Karpas-422 (cell line): ENCODE measurements at regions not wholly inside any gene's neighbourhood (a gene's known extent, or its start where the extent isn't known, plus 50 kb on each side); places are given as distances from the start of the nearest gene placed in this dataset.
"Not testable (repeated sequence)": the region's sequence is repeated elsewhere in the genome, so short reads cannot be mapped to it uniquely, and the experiment has no call there.

ENCODE experiments used
- DNase-seq: peaks from one replicate; pipeline ENCODE4 v3.0.0-alpha.2; 2015
- H2AFZ ChIP-seq: fragments of 200-600 bp; sonication (generic); 2 replicates; pipeline ENCODE4 v1.6.1; 2014; ENCODE audit warnings: antibody characterized with exemption, low read length, mixed read lengths
- H3K27ac ChIP-seq: fragments of 200-600 bp; sonication (generic); 2 replicates; pipeline ENCODE4 v1.5.1; 2014; ENCODE audit warnings: mild to moderate bottlenecking, low read length, moderate library complexity
- H3K27me3 ChIP-seq: fragments of 200-600 bp; sonication (generic); 2 replicates; pipeline ENCODE4 v1.6.1; 2014; ENCODE audit warnings: low read length, mixed read lengths
- H3K36me3 ChIP-seq: fragments of 200-600 bp; sonication (generic); 2 replicates; pipeline ENCODE4 v1.6.1; 2014; ENCODE audit warnings: low read length, mixed read lengths; ENCODE audit not compliant: insufficient read depth
- H3K4me1 ChIP-seq: fragments of 200-600 bp; sonication (generic); 2 replicates; pipeline ENCODE4 v1.6.1; 2014; ENCODE audit warnings: mild to moderate bottlenecking, low read length, mixed read lengths
- H3K4me2 ChIP-seq: fragments of 200-600 bp; sonication (generic); 2 replicates; pipeline ENCODE4 v1.6.1; 2014; ENCODE audit warnings: low read length, low read depth, mild to moderate bottlenecking; ENCODE audit not compliant: poor library complexity, severe bottlenecking
- H3K4me3 ChIP-seq: fragments of 200-600 bp; sonication (generic); 2 replicates; pipeline ENCODE4 v1.5.1; 2014; ENCODE audit warnings: mild to moderate bottlenecking, antibody characterized with exemption, low read length, mixed read lengths
- H3K79me2 ChIP-seq: fragments of 200-600 bp; sonication (generic); 2 replicates; pipeline ENCODE4 v1.6.1; 2014; ENCODE audit warnings: mild to moderate bottlenecking, low read length, mixed read lengths
- H3K9ac ChIP-seq: fragments of 200-600 bp; sonication (generic); 2 replicates; pipeline ENCODE4 v1.6.0; 2014; ENCODE audit warnings: low read length
- H3K9me2 ChIP-seq: fragments of 200-600 bp; sonication (generic), shearing (Covaris generic); replicated peaks from 2 replicates; pipeline ENCODE4 v1.6.0; 2014; ENCODE audit warnings: mild to moderate bottlenecking, low read length, moderate library complexity; ENCODE audit not compliant: insufficient read depth
- H3K9me3 ChIP-seq: fragments of 300-700, 200-600 bp; sonication (generic); 2 replicates; pipeline ENCODE4 v1.6.1; 2014; ENCODE audit warnings: low read length, mixed read lengths
- H4K20me1 ChIP-seq: fragments of 200-600 bp; sonication (generic); 2 replicates; pipeline ENCODE4 v1.6.1; 2014; ENCODE audit warnings: mild to moderate bottlenecking, antibody characterized with exemption, low read length, low read depth; ENCODE audit not compliant: insufficient read depth

GRCh38 chr7:17560966-17561365 is 262.5 kb downstream of the AHR start:
- Histone ChIP-seq H3K9me2 (no peaks in the 10 kb centered on the region), H3K27ac (no peak overlapping the region), H3K27me3 (no peaks in the 10 kb centered on the region), H3K4me1 (no peaks in the 10 kb centered on the region), H3K79me2 (no peaks in the 10 kb centered on the region), H3K9ac (no peak overlapping the region), H4K20me1 (no peaks in the 10 kb centered on the region), H3K36me3 (no peaks in the 10 kb centered on the region), H3K4me2 (no peak overlapping the region), H3K9me3 (no peaks in the 10 kb centered on the region), H2AFZ (no peak overlapping the region), H3K4me3 (no peak overlapping the region)
- no peak for DNase-seq

- H3K79me2 ChIP-seq: no peaks in the 10 kb centered on the region
- no peaks in the 10 kb centered on the region for H3K9me2 ChIP-seq
- no peak overlapping the region for H3K4me3 ChIP-seq
- H3K27me3 ChIP-seq: no peaks in the 10 kb centered on the region
- no peaks in the 10 kb centered on the region for H3K36me3 ChIP-seq
- no peak overlapping the region for H3K9ac ChIP-seq
- H3K4me1 ChIP-seq: no peaks in the 10 kb centered on the region
- no peak for DNase-seq
- no peak overlapping the region for H2AFZ ChIP-seq
- no peaks in the 10 kb centered on the region for H4K20me1 ChIP-seq
- H3K27ac ChIP-seq: no peak overlapping the region
- no peaks in the 10 kb centered on the region for H3K9me3 ChIP-seq
- no peak overlapping the region for H3K4me2 ChIP-seq
Observed at GRCh38 chr7:17564678-17565212, 266.3 kb downstream of the AHR start.

- no peak overlapping the region for H3K9ac ChIP-seq
- no peaks in the 10 kb centered on the region for H3K36me3 ChIP-seq
- no peak overlapping the region for H3K4me3 ChIP-seq
- no peak overlapping the region for H3K27ac ChIP-seq
- H3K9me3 ChIP-seq: no peaks in the 10 kb centered on the region
- no peak overlapping the region for H2AFZ ChIP-seq
- no peaks in the 10 kb centered on the region for H3K27me3 ChIP-seq
- DNase-seq: no peak
- no peaks in the 10 kb centered on the region for H3K4me1 ChIP-seq
- H3K79me2 ChIP-seq: no peaks in the 10 kb centered on the region
- H3K9me2 ChIP-seq: no peaks in the 10 kb centered on the region
- no peaks in the 10 kb centered on the region for H4K20me1 ChIP-seq
- H3K4me2 ChIP-seq: no peak overlapping the region
Observed at GRCh38 chr7:17580141-17580540, 281.7 kb downstream of the AHR start.

DNA sequence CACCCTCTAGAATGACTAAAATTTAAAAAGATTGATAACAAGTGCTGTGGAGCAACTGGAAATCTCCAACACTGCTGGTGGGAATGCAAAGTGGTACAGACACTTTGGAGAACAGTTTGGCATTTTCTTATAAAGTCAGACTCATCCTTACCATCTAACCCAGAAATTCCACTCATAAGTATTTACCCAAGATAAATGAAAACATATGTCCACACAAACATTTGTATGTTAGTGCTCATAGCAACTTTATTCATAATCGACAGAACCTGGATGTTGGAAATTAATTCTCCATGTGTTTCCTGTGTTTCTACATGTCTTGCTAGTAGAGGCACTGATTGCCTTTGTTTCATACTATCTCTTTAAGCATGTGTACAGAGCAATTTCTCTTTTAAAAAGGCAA is 282.4 kb downstream of the AHR start:
- no peak overlapping the region for H3K27ac ChIP-seq
- no peak for DNase-seq
- no peaks in the 10 kb centered on the region for H3K36me3 ChIP-seq
- no peaks in the 10 kb centered on the region for H3K27me3 ChIP-seq
- H3K9ac ChIP-seq: no peak overlapping the region
- no peak overlapping the region for H3K4me2 ChIP-seq
- H4K20me1 ChIP-seq: no peaks in the 10 kb centered on the region
- no peak overlapping the region for H2AFZ ChIP-seq
- no peaks in the 10 kb centered on the region for H3K9me2 ChIP-seq
- no peaks in the 10 kb centered on the region for H3K79me2 ChIP-seq
- no peaks in the 10 kb centered on the region for H3K4me1 ChIP-seq
- H3K4me3 ChIP-seq: no peak overlapping the region
- H3K9me3 ChIP-seq: no peaks in the 10 kb centered on the region

GRCh38 chr7:17581301-17581700 is 282.8 kb downstream of the AHR start:
- Histone ChIP-seq H3K27ac (no peak overlapping the region), H3K4me1 (no peaks in the 10 kb centered on the region), H3K4me2 (no peak overlapping the region), H3K9me3 (no peaks in the 10 kb centered on the region), H3K9ac (no peak overlapping the region), H3K79me2 (no peaks in the 10 kb centered on the region), H3K9me2 (no peaks in the 10 kb centered on the region), H4K20me1 (no peaks in the 10 kb centered on the region), H3K27me3 (no peaks in the 10 kb centered on the region), H3K4me3 (no peak overlapping the region), H3K36me3 (no peaks in the 10 kb centered on the region), H2AFZ (no peak overlapping the region)
- no peak for DNase-seq

- H3K27me3 ChIP-seq, H2AFZ ChIP-seq, H3K9me3 ChIP-seq, DNase-seq, H3K79me2 ChIP-seq, H3K36me3 ChIP-seq, H4K20me1 ChIP-seq, H3K27ac ChIP-seq, H3K4me3 ChIP-seq, H3K4me2 ChIP-seq, H3K9ac ChIP-seq, H3K9me2 ChIP-seq, H3K4me1 ChIP-seq: not testable (repeated sequence)
Observed at GRCh38 chr7:17582696-17583095, 284.2 kb downstream of the AHR start.

DNA sequence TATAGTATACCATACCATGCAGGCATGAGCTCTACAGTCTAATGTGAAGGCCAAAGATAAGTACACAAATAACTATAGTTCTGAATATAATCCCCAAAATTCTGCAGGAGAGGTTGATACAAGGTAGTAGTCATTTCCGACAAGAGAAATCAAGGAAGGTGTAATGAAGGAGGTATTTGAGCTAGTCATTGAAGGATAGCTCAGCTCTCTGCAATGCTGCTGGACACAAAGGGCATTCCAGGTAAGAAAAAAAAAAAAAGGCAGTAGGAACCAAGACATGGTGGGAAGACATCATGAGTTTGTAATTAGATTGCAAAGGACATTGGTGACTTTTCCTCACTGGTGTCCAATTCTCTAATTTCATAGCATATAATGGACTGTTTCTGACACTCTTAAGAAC is 285.3 kb downstream of the AHR start:
- Histone ChIP-seq H3K9ac (no peak overlapping the region), H4K20me1 (no peaks in the 10 kb centered on the region), H3K27ac (no peak overlapping the region), H3K4me3 (no peak overlapping the region), H3K9me3 (no peaks in the 10 kb centered on the region), H3K27me3 (no peaks in the 10 kb centered on the region), H3K4me2 (no peak overlapping the region), H3K36me3 (no peaks in the 10 kb centered on the region), H2AFZ (no peak overlapping the region), H3K4me1 (no peaks in the 10 kb centered on the region), H3K79me2 (no peaks in the 10 kb centered on the region), H3K9me2 (no peaks in the 10 kb centered on the region)
- no peak for DNase-seq

DNA sequence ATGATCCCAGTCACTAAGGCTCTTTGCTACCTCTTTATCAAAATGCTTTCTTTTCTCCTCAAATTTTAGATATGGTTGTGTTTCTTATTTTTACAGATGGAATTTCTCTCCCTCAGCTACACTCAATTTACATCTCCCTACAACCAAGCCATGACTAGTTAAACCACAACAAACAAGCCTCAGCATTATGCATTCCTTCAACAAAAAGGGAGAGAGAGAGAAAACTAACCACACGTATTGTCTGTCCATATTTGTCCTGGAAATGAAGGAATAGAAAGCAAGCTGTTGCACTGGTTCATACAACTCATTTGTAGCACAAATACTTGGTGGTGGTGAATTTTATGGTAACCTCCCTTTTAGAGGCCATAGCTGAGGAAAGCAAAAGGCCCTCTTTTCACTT is 286.4 kb downstream of the AHR start:
- no peak overlapping the region for H3K4me3 ChIP-seq
- no peaks in the 10 kb centered on the region for H3K9me3 ChIP-seq
- H3K9ac ChIP-seq: no peak overlapping the region
- H3K79me2 ChIP-seq: no peaks in the 10 kb centered on the region
- no peaks in the 10 kb centered on the region for H3K36me3 ChIP-seq
- DNase-seq: no peak
- H4K20me1 ChIP-seq: no peaks in the 10 kb centered on the region
- no peak overlapping the region for H3K4me2 ChIP-seq
- no peak overlapping the region for H3K27ac ChIP-seq
- no peaks in the 10 kb centered on the region for H3K9me2 ChIP-seq
- H2AFZ ChIP-seq: no peak overlapping the region
- H3K27me3 ChIP-seq: no peaks in the 10 kb centered on the region
- no peaks in the 10 kb centered on the region for H3K4me1 ChIP-seq

DNA sequence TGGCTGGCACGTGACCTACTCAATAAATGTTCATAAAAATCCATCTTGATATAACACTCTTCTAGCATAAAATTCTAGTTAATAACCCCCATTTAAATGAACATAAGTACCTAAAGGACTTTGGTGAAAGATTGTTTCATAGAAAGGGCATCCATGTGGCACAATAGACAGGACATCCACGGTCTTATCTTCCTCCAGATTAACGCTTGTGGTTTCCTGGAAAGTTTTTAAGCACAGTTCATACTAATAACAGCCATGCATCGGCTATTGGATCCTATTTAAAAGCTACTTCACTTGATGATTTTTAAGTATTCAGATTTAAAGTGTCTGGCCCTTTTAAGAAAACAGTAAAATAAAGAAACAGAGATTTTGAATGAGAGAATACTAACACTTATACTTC is 288.3 kb downstream of the AHR start:
- Histone ChIP-seq H3K4me2 (no peak overlapping the region), H3K9me3 (no peaks in the 10 kb centered on the region), H3K27me3 (no peaks in the 10 kb centered on the region), H3K27ac (no peak overlapping the region), H3K9ac (no peak overlapping the region), H3K4me3 (no peak overlapping the region), H2AFZ (no peak overlapping the region), H3K36me3 (no peaks in the 10 kb centered on the region), H4K20me1 (no peaks in the 10 kb centered on the region), H3K9me2 (no peaks in the 10 kb centered on the region), H3K79me2 (no peaks in the 10 kb centered on the region), H3K4me1 (no peaks in the 10 kb centered on the region)
- DNase-seq: no peak
